ENCODE measurements at regions not wholly inside any gene's neighbourhood (a gene's known extent, or its start where the extent isn't known, plus 50 kb on each side); places are given as distances from the start of the nearest gene placed in this dataset.

DNA sequence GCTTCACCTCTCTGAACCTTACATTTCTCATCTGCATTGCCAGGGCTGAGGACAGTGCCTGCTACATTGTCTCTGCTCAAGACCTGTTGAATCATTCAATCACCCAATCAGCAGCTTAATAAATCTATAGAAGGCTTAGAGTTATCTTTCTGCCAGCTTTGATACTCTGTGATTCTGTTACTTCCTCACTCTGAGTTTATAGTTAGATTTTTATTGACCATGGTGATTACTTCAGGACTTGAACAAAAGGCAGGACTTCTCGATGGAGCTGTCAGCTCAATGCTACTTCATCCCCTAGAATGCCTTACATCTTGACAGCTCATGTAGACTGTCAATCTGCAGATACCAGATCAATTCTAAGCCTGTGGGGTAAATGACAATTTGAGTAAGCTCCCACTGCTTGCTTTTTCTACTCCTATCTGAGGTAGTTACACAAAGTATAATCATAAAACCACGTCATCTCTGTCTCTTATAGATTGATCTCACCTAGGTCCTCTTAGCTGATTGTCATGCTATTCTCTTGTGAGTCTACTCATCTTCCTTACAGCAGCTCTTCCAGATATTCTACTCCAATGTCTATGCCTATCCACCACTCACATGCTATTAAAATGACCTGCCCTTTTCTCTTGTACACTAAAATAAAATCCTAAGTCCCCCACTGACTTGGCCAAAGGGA, 318.3 kb upstream of the CA10 start:
- TF ChIP-seq POLR2A (IDR thresholded peaks at IDR 0.05; ENCODE audit: low read depth, low read length), result no peak
- no peak for TF ChIP-seq CTCF (conservative IDR thresholded peaks at IDR 0.05; ENCODE audit: low read depth, low read length)
- no peak for TF ChIP-seq BHLHE40 (IDR thresholded peaks at IDR 0.05; ENCODE audit: low read depth, low read length)
- TF ChIP-seq MAZ (IDR thresholded peaks at IDR 0.05; ENCODE audit: borderline replicate concordance, low read depth, low read length), result no peak
- no peak for TF ChIP-seq MXI1 (IDR thresholded peaks at IDR 0.05; ENCODE audit: borderline replicate concordance, low read depth, low read length)
- TF ChIP-seq, protein P1, sequence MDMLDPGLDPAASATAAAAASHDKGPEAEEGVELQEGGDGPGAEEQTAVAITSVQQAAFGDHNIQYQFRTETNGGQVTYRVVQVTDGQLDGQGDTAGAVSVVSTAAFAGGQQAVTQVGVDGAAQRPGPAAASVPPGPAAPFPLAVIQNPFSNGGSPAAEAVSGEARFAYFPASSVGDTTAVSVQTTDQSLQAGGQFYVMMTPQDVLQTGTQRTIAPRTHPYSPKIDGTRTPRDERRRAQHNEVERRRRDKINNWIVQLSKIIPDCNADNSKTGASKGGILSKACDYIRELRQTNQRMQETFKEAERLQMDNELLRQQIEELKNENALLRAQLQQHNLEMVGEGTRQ (IDR thresholded peaks at IDR 0.05; ENCODE audit: low read depth, low read length), result no peak
- no peak for TF ChIP-seq SMC3 (IDR thresholded peaks at IDR 0.05; ENCODE audit: low read depth, low read length)
- TF ChIP-seq CEBPB (IDR thresholded peaks at IDR 0.05; ENCODE audit: low read depth, low read length), result no peak
- no peak for TF ChIP-seq RCOR1 (IDR thresholded peaks at IDR 0.05; ENCODE audit: insufficient replicate concordance, low read length)

Measured in IMR-90 (cell line).